ENCODE measurements at regions not wholly inside any gene's neighbourhood (a gene's known extent, or its start where the extent isn't known, plus 50 kb on each side); places are given as distances from the start of the nearest gene placed in this dataset.

- no peak overlapping the region for H3K4me3 ChIP-seq
- no peaks in the 10 kb centered on the region for H3K9me3 ChIP-seq
- H3K4me1 ChIP-seq: no peaks in the 10 kb centered on the region
- DNase-seq (ENCODE audit: low spot score): no peak
- no peak for TF ChIP-seq CTCF (IDR thresholded peaks at IDR 0.05)
- H3K27me3 ChIP-seq: no peaks in the 10 kb centered on the region
- H3K27ac ChIP-seq: no peak overlapping the region
- no peaks in the 10 kb centered on the region for H3K36me3 ChIP-seq
Measured at GRCh38 chr2:158043181-158043948, 58.3 kb upstream of the UPP2 start.

- no peaks in the 10 kb centered on the region for H3K9me3 ChIP-seq
- TF ChIP-seq CTCF (IDR thresholded peaks at IDR 0.05): no peak
- no peaks in the 10 kb centered on the region for H3K36me3 ChIP-seq
- no peak overlapping the region for H3K27ac ChIP-seq
- no peaks in the 10 kb centered on the region for H3K4me1 ChIP-seq
- no peak for DNase-seq (ENCODE audit: low spot score)
- no peaks in the 10 kb centered on the region for H3K27me3 ChIP-seq
- H3K4me3 ChIP-seq: no peak overlapping the region
Measured at GRCh38 chr2:158042666-158043065, 59.0 kb upstream of the UPP2 start.

- H3K27me3 ChIP-seq: no peaks in the 10 kb centered on the region
- H3K36me3 ChIP-seq: no peaks in the 10 kb centered on the region
- DNase-seq (ENCODE audit: low spot score): no peak
- no peaks in the 10 kb centered on the region for H3K4me1 ChIP-seq
- no peak overlapping the region for H3K4me3 ChIP-seq
- H3K27ac ChIP-seq: no peak overlapping the region
- H3K9me3 ChIP-seq: no peaks in the 10 kb centered on the region
- TF ChIP-seq CTCF (IDR thresholded peaks at IDR 0.05): no peak
Measured at GRCh38 chr2:158042245-158042644, 59.4 kb upstream of the UPP2 start.

GRCh38 chr2:158041400-158041799 is 60.3 kb upstream of the UPP2 start:
- no peak overlapping the region for H3K4me3 ChIP-seq
- H3K9me3 ChIP-seq: no peaks in the 10 kb centered on the region
- no peaks in the 10 kb centered on the region for H3K4me1 ChIP-seq
- DNase-seq (ENCODE audit: low spot score): no peak
- no peak for TF ChIP-seq CTCF (IDR thresholded peaks at IDR 0.05)
- no peaks in the 10 kb centered on the region for H3K36me3 ChIP-seq
- H3K27ac ChIP-seq: no peak overlapping the region
- no peaks in the 10 kb centered on the region for H3K27me3 ChIP-seq

- no peaks in the 10 kb centered on the region for H3K9me3 ChIP-seq
- H3K4me3 ChIP-seq: no peak overlapping the region
- TF ChIP-seq CTCF (IDR thresholded peaks at IDR 0.05): no peak
- H3K36me3 ChIP-seq: no peaks in the 10 kb centered on the region
- no peaks in the 10 kb centered on the region for H3K4me1 ChIP-seq
- H3K27ac ChIP-seq: no peak overlapping the region
- no peak for DNase-seq (ENCODE audit: low spot score)
- no peaks in the 10 kb centered on the region for H3K27me3 ChIP-seq
Measured at GRCh38 chr2:158038901-158039300, 62.8 kb upstream of the UPP2 start.

All from right atrium auricular region (tissue), 2 donors.